ENCODE measurements at regions not wholly inside any gene's neighbourhood (a gene's known extent, or its start where the extent isn't known, plus 50 kb on each side); places are given as distances from the start of the nearest gene placed in this dataset.
"Not testable (repeated sequence)": the region's sequence is repeated elsewhere in the genome, so short reads cannot be mapped to it uniquely, and the experiment has no call there.

GRCh38 chr2:114346658-114347057, 95.8 kb upstream of the DPP10 start:
- DNase-seq, result no peak
- Histone ChIP-seq H3K36me3 (ENCODE audit: control insufficient read depth in 2 of 3, insufficient read depth in 3 of 3, low read length in 3 of 3) (no peaks in the 10 kb centered on the region), H3K27ac (ENCODE audit: low read depth, low read length) (no peak overlapping the region), H3K27me3 (ENCODE audit: control insufficient read depth in 2 of 2, insufficient read depth in 2 of 2, low read length in 2 of 2) (no peaks in the 10 kb centered on the region), H3K9me3 (ENCODE audit: control insufficient read depth in 2 of 3, low read length in 3 of 3) (no peaks in the 10 kb centered on the region), H3K4me3 (ENCODE audit: low read length) (no peak overlapping the region), H3K4me1 (ENCODE audit: control insufficient read depth in 2 of 2, insufficient read depth in 2 of 2, low read length in 2 of 2) (no peaks in the 10 kb centered on the region)
- H3K36me3 Mint-ChIP-seq, result no peaks in the 10 kb centered on the region
- H3K4me1 Mint-ChIP-seq, result no peaks in the 10 kb centered on the region
- CTCF ChIA-PET, result no interaction called here
- intact Hi-C loops (cut with micrococcal nuclease), result no loop called here
- peaks cover 0 to 22% (median 7%) of the 10 kb centered on the region in 5 donors for H3K27me3 Mint-ChIP-seq
- no peaks in the 10 kb centered on the region for H3K9me3 Mint-ChIP-seq
- no peak for ATAC-seq
- POLR2A ChIA-PET, result no interaction called here
- no peak overlapping the region for H3K27ac Mint-ChIP-seq
- no peak overlapping the region for H3K4me3 Mint-ChIP-seq

- Histone ChIP-seq H3K4me3 (ENCODE audit: low read length) (no peak overlapping the region), H3K36me3 (ENCODE audit: control insufficient read depth in 2 of 3, insufficient read depth in 3 of 3, low read length in 3 of 3) (no peaks in the 10 kb centered on the region), H3K9me3 (ENCODE audit: control insufficient read depth in 2 of 3, low read length in 3 of 3) (no peaks in the 10 kb centered on the region), H3K27me3 (ENCODE audit: control insufficient read depth in 2 of 2, insufficient read depth in 2 of 2, low read length in 2 of 2) (no peaks in the 10 kb centered on the region), H3K4me1 (ENCODE audit: control insufficient read depth in 2 of 2, insufficient read depth in 2 of 2, low read length in 2 of 2) (no peaks in the 10 kb centered on the region), H3K27ac (ENCODE audit: low read depth, low read length) (no peak overlapping the region)
- peaks cover 0 to 6% (median 0%) of the 10 kb centered on the region in 5 donors for H3K27me3 Mint-ChIP-seq
- no peak overlapping the region for H3K4me3 Mint-ChIP-seq
- ATAC-seq (no peak), DNase-seq (no peak)
- POLR2A ChIA-PET, result no interaction called here
- H3K27ac Mint-ChIP-seq, result no peak overlapping the region
- no peaks in the 10 kb centered on the region for H3K4me1 Mint-ChIP-seq
- CTCF ChIA-PET, result no interaction called here
- intact Hi-C loops (cut with micrococcal nuclease), result no loop called here
- H3K36me3 Mint-ChIP-seq, result no peaks in the 10 kb centered on the region
- no peaks in the 10 kb centered on the region for H3K9me3 Mint-ChIP-seq
Observed at GRCh38 chr2:114350186-114350725, 92.2 kb upstream of the DPP10 start.

GRCh38 chr2:114352988-114353387, 89.5 kb upstream of the DPP10 start:
- Mint-ChIP-seq H3K27me3 (no peaks in the 10 kb centered on the region), H3K36me3 (no peaks in the 10 kb centered on the region), H3K9me3 (peaks cover 0 to 1% (median 0%) of the 10 kb centered on the region in 11 donors), H3K4me3 (no peak overlapping the region), H3K27ac (no peak overlapping the region), H3K4me1 (no peaks in the 10 kb centered on the region)
- Histone ChIP-seq H3K4me1 (ENCODE audit: control insufficient read depth in 2 of 2, insufficient read depth in 2 of 2, low read length in 2 of 2) (no peaks in the 10 kb centered on the region), H3K4me3 (ENCODE audit: low read length) (no peak overlapping the region), H3K27ac (ENCODE audit: low read depth, low read length) (no peak overlapping the region), H3K27me3 (ENCODE audit: control insufficient read depth in 2 of 2, insufficient read depth in 2 of 2, low read length in 2 of 2) (no peaks in the 10 kb centered on the region), H3K9me3 (ENCODE audit: control insufficient read depth in 2 of 3, low read length in 3 of 3) (no peaks in the 10 kb centered on the region), H3K36me3 (ENCODE audit: control insufficient read depth in 2 of 3, insufficient read depth in 3 of 3, low read length in 3 of 3) (no peaks in the 10 kb centered on the region)
- DNase-seq, result no peak
- ChIA-PET POLR2A (no interaction called here), CTCF (no interaction called here)
- intact Hi-C loops (cut with micrococcal nuclease), result no loop called here
- no peak for ATAC-seq

- no peak overlapping the region for H3K27ac ChIP-seq (ENCODE audit: low read depth, low read length)
- ATAC-seq (no peak), DNase-seq (no peak)
- no peaks in the 10 kb centered on the region for H3K36me3 ChIP-seq (ENCODE audit: control insufficient read depth in 2 of 3, insufficient read depth in 3 of 3, low read length in 3 of 3)
- Mint-ChIP-seq H3K4me1 (no peaks in the 10 kb centered on the region), H3K27ac (no peak overlapping the region), H3K4me3 (no peak overlapping the region), H3K36me3 (no peaks in the 10 kb centered on the region), H3K27me3 (peaks cover 0 to 5% (median 0%) of the 10 kb centered on the region in 5 donors), H3K9me3 (peaks cover 0 to 3% (median 0%) of the 10 kb centered on the region in 11 donors)
- CTCF ChIA-PET, result no interaction called here
- no peak overlapping the region for H3K4me3 ChIP-seq (ENCODE audit: low read length)
- POLR2A ChIA-PET, result no interaction called here
- intact Hi-C loops (cut with micrococcal nuclease), result no loop called here
- no peaks in the 10 kb centered on the region for H3K4me1 ChIP-seq (ENCODE audit: control insufficient read depth in 2 of 2, insufficient read depth in 2 of 2, low read length in 2 of 2)
- H3K27me3 ChIP-seq (ENCODE audit: control insufficient read depth in 2 of 2, insufficient read depth in 2 of 2, low read length in 2 of 2), result no peaks in the 10 kb centered on the region
- H3K9me3 ChIP-seq (ENCODE audit: control insufficient read depth in 2 of 3, low read length in 3 of 3), result no peaks in the 10 kb centered on the region
Observed at GRCh38 chr2:114354199-114354598, 88.2 kb upstream of the DPP10 start.

GRCh38 chr2:114368705-114369104, 73.7 kb upstream of the DPP10 start:
- intact Hi-C loops (cut with micrococcal nuclease), result no loop called here
- peaks cover 0 to 14% (median 0%) of the 10 kb centered on the region in 5 donors for H3K27me3 Mint-ChIP-seq
- Histone ChIP-seq H3K4me1 (ENCODE audit: control insufficient read depth in 2 of 2, insufficient read depth in 2 of 2, low read length in 2 of 2) (no peaks in the 10 kb centered on the region), H3K27me3 (ENCODE audit: control insufficient read depth in 2 of 2, insufficient read depth in 2 of 2, low read length in 2 of 2) (no peaks in the 10 kb centered on the region), H3K4me3 (ENCODE audit: low read length) (no peak overlapping the region), H3K36me3 (ENCODE audit: control insufficient read depth in 2 of 3, insufficient read depth in 3 of 3, low read length in 3 of 3) (no peaks in the 10 kb centered on the region), H3K9me3 (ENCODE audit: control insufficient read depth in 2 of 3, low read length in 3 of 3) (peaks cover 0 to 9% (median 0%) of the 10 kb centered on the region in 3 experiments), H3K27ac (ENCODE audit: low read depth, low read length) (no peak overlapping the region)
- peaks cover 0 to 7% (median 0%) of the 10 kb centered on the region in 5 donors for H3K36me3 Mint-ChIP-seq
- ATAC-seq (no peak), DNase-seq (no peak)
- H3K27ac Mint-ChIP-seq, result no peak overlapping the region
- POLR2A ChIA-PET, result no interaction called here
- CTCF ChIA-PET, result no interaction called here
- no peak overlapping the region for H3K4me3 Mint-ChIP-seq
- H3K9me3 Mint-ChIP-seq, result peaks cover 0 to 34% (median 19%) of the 10 kb centered on the region in 11 donors
- H3K4me1 Mint-ChIP-seq, result no peaks in the 10 kb centered on the region

- H3K36me3 ChIP-seq (ENCODE audit: control insufficient read depth in 2 of 3, insufficient read depth in 3 of 3, low read length in 3 of 3); H3K27ac ChIP-seq (ENCODE audit: low read depth, low read length); ATAC-seq; intact Hi-C loops (cut with micrococcal nuclease); H3K27ac Mint-ChIP-seq; H3K4me3 Mint-ChIP-seq; H3K27me3 ChIP-seq (ENCODE audit: control insufficient read depth in 2 of 2, insufficient read depth in 2 of 2, low read length in 2 of 2); H3K4me1 Mint-ChIP-seq; H3K4me1 ChIP-seq (ENCODE audit: control insufficient read depth in 2 of 2, insufficient read depth in 2 of 2, low read length in 2 of 2); DNase-seq; H3K27me3 Mint-ChIP-seq; CTCF ChIA-PET; H3K9me3 ChIP-seq (ENCODE audit: control insufficient read depth in 2 of 3, low read length in 3 of 3); H3K36me3 Mint-ChIP-seq; POLR2A ChIA-PET; H3K4me3 ChIP-seq (ENCODE audit: low read length): not testable (repeated sequence)
- peaks cover 0 to 34% (median 19%) of the 10 kb centered on the region in 11 donors for H3K9me3 Mint-ChIP-seq
Observed at GRCh38 chr2:114371721-114372120, 70.7 kb upstream of the DPP10 start.

- peaks cover 4 to 23% (median 14%) of the 10 kb centered on the region in 11 donors for H3K9me3 Mint-ChIP-seq
- ChIA-PET POLR2A (no interaction called here), CTCF (no interaction called here)
- ATAC-seq (no peak), DNase-seq (no peak)
- H3K27ac ChIP-seq (ENCODE audit: low read depth, low read length), result no peak overlapping the region
- peaks cover 0 to 8% (median 0%) of the 10 kb centered on the region in 3 experiments for H3K9me3 ChIP-seq (ENCODE audit: control insufficient read depth in 2 of 3, low read length in 3 of 3)
- H3K4me1 Mint-ChIP-seq, result no peaks in the 10 kb centered on the region
- H3K27me3 Mint-ChIP-seq, result peaks cover 0 to 4% (median 0%) of the 10 kb centered on the region in 5 donors
- H3K36me3 ChIP-seq (ENCODE audit: control insufficient read depth in 2 of 3, insufficient read depth in 3 of 3, low read length in 3 of 3), result no peaks in the 10 kb centered on the region
- no peak overlapping the region for H3K4me3 Mint-ChIP-seq
- H3K36me3 Mint-ChIP-seq, result peaks cover 0 to 6% (median 0%) of the 10 kb centered on the region in 5 donors
- intact Hi-C loops (cut with micrococcal nuclease), result no loop called here
- no peaks in the 10 kb centered on the region for H3K4me1 ChIP-seq (ENCODE audit: control insufficient read depth in 2 of 2, insufficient read depth in 2 of 2, low read length in 2 of 2)
- H3K27ac Mint-ChIP-seq, result no peak overlapping the region
- H3K4me3 ChIP-seq (ENCODE audit: low read length), result no peak overlapping the region
- H3K27me3 ChIP-seq (ENCODE audit: control insufficient read depth in 2 of 2, insufficient read depth in 2 of 2, low read length in 2 of 2), result no peaks in the 10 kb centered on the region
Observed at GRCh38 chr2:114373591-114373990, 68.8 kb upstream of the DPP10 start.
